ENCODE measurements at regions not wholly inside any gene's neighbourhood (a gene's known extent, or its start where the extent isn't known, plus 50 kb on each side); places are given as distances from the start of the nearest gene placed in this dataset.

- Histone ChIP-seq H3K9me3 (replicated peaks; ENCODE audit: control insufficient read depth, insufficient read depth, low read length) (no peaks in the 10 kb centered on the region), H3K79me2 (ENCODE audit: control insufficient read depth, insufficient read depth, low read length) (no peaks in the 10 kb centered on the region), H3K27me3 (replicated peaks in 1 of 2; ENCODE audit: control insufficient read depth in 2 of 2, insufficient read depth in 2 of 2, low read length in 1 of 2) (peaks cover 0 to 5% of the 10 kb centered on the region in 2 experiments; a peak in 1 of 4 replicates), H3K9ac (ENCODE audit: control insufficient read depth, insufficient read depth, low read length) (no peak overlapping the region), H4K20me1 (ENCODE audit: control insufficient read depth, insufficient read depth) (no peaks in the 10 kb centered on the region), H3K36me3 (ENCODE audit: control insufficient read depth in 2 of 2, insufficient read depth in 2 of 2, low read length in 1 of 2) (no peaks in the 10 kb centered on the region), H3K4me1 (ENCODE audit: control insufficient read depth, insufficient read depth, low read length) (no peaks in the 10 kb centered on the region), H2AFZ (ENCODE audit: control insufficient read depth, low read depth, low read length) (no peak overlapping the region), H3K27ac (ENCODE audit: control insufficient read depth, insufficient read depth) (no peak overlapping the region), H3K4me2 (ENCODE audit: control insufficient read depth, insufficient read depth) (no peak overlapping the region), H3K4me3 (no peak overlapping the region)
- no peak for ATAC-seq
- 28% methylated on average over 5 of the region's 5 CpGs for WGBS (ENCODE audit: insufficient coverage, insufficient replicate concordance, low lambda C conversion rate, missing lambda C conversion rate)
- intact Hi-C loops (cut with micrococcal nuclease; ENCODE audit: unreplicated experiment) (no loop called here), in situ Hi-C loops (cut with MboI) (no loop called here)
- CTCF ChIA-PET: interaction anchor here (0.8 kb wide), 1 partner anchor 270 kb away, joined by 3 read pairs; no protein-coding TSS in a partner anchor
- DNase-seq (ENCODE audit: low read depth, low spot score): no peak
- RAD21 ChIA-PET (ENCODE audit: unreplicated experiment): no interaction called here
- POLR2A ChIA-PET: no interaction called here
- SMC1A ChIA-PET (ENCODE audit: uncharacterized antibody, unreplicated experiment): no interaction called here
- no TSS peak for BruUV-seq (replicated peaks)
- TF ChIP-seq SREBF2 (IDR thresholded peaks at IDR 0.05; ENCODE audit: low read length) (no peak), ATF2 (IDR thresholded peaks at IDR 0.05; ENCODE audit: low read length) (no peak), PAX8 (IDR thresholded peaks at IDR 0.05) (no peak), SKIL (IDR thresholded peaks at IDR 0.05; ENCODE audit: low read depth, poor library complexity, severe bottlenecking) (no peak), CBX5 (IDR thresholded peaks at IDR 0.05; ENCODE audit: low read depth) (no peak), TCF3 (IDR thresholded peaks at IDR 0.05; ENCODE audit: borderline replicate concordance, insufficient read depth, low read depth, low read length) (no peak)
- no peak for FAIRE-seq
Measured at GRCh38 chr6:100271202-100271601, 193.5 kb downstream of the SIM1 start.

Data from GM12878 (cell line).